ENCODE measurements at regions not wholly inside any gene's neighbourhood (a gene's known extent, or its start where the extent isn't known, plus 50 kb on each side); places are given as distances from the start of the nearest gene placed in this dataset.

- no peak for DNase-seq (ENCODE audit: low spot score)
- in situ Hi-C loops (cut with MboI; ENCODE audit: low sequenced_read_pairs, unreplicated experiment): no loop called here
- no peak for TF ChIP-seq CTCF (IDR thresholded peaks at IDR 0.05; ENCODE audit: borderline replicate concordance, control extremely low read depth, extremely low read depth, insufficient read depth, missing control alignments)
Measured at GRCh38 chr1:79760531-79760930, 754.0 kb upstream of the ADGRL4 start.

- in situ Hi-C loops (cut with MboI; ENCODE audit: low sequenced_read_pairs, unreplicated experiment): no loop called here
Measured at GRCh38 chr1:79749607-79750006, 743.1 kb upstream of the ADGRL4 start.

GRCh38 chr1:79745929-79746328, 739.4 kb upstream of the ADGRL4 start:
- TF ChIP-seq CTCF (IDR thresholded peaks at IDR 0.05; ENCODE audit: borderline replicate concordance, control extremely low read depth, extremely low read depth, insufficient read depth, missing control alignments): no peak
- in situ Hi-C loops (cut with MboI; ENCODE audit: low sequenced_read_pairs, unreplicated experiment): no loop called here
- DNase-seq (ENCODE audit: low spot score): no peak

More at GRCh38 chr1:79749607-79750006, 743.1 kb upstream of the ADGRL4 start:
- TF ChIP-seq CTCF (IDR thresholded peaks at IDR 0.05; ENCODE audit: borderline replicate concordance, control extremely low read depth, extremely low read depth, insufficient read depth, missing control alignments): no peak
- DNase-seq (ENCODE audit: low spot score): no peak

GRCh38 chr1:79744746-79745145, 738.2 kb upstream of the ADGRL4 start:
- no peak for TF ChIP-seq CTCF (IDR thresholded peaks at IDR 0.05; ENCODE audit: borderline replicate concordance, control extremely low read depth, extremely low read depth, insufficient read depth, missing control alignments)
- DNase-seq (ENCODE audit: low spot score): no peak
- in situ Hi-C loops (cut with MboI; ENCODE audit: low sequenced_read_pairs, unreplicated experiment): no loop called here

GRCh38 chr1:79741720-79742421, 735.3 kb upstream of the ADGRL4 start:
- no peak for TF ChIP-seq CTCF (IDR thresholded peaks at IDR 0.05; ENCODE audit: borderline replicate concordance, control extremely low read depth, extremely low read depth, insufficient read depth, missing control alignments)
- DNase-seq (ENCODE audit: low spot score): peak; percentile 7
- in situ Hi-C loops (cut with MboI; ENCODE audit: low sequenced_read_pairs, unreplicated experiment): no loop called here

GRCh38 chr1:79738101-79738500, 731.6 kb upstream of the ADGRL4 start:
- no peak for DNase-seq (ENCODE audit: low spot score)
- no peak for TF ChIP-seq CTCF (IDR thresholded peaks at IDR 0.05; ENCODE audit: borderline replicate concordance, control extremely low read depth, extremely low read depth, insufficient read depth, missing control alignments)
- in situ Hi-C loops (cut with MboI; ENCODE audit: low sequenced_read_pairs, unreplicated experiment): no loop called here
